ENCODE measurements at regions not wholly inside any gene's neighbourhood (a gene's known extent, or its start where the extent isn't known, plus 50 kb on each side); places are given as distances from the start of the nearest gene placed in this dataset.
"Not testable (repeated sequence)": the region's sequence is repeated elsewhere in the genome, so short reads cannot be mapped to it uniquely, and the experiment has no call there.

DNA sequence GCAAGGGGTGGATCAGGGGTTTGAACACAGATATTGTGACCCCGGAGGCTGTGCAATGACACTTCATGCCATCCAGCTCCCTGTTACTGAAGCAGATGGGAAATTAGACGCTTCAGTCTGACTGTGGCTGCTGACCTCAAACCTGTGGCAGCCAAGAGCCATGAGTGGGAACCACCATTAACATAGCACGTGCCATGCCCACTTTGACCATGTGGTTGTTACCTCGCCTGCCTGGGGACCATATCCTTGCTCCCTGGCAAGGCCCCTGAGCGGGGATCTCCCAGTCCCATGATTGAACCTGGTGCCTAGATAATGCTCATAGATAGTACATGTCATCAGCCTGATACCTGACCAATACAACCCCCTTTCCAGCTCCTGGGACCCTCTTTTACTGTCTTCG, 68.9 kb downstream of the CYP26B1 start:
- no peak for DNase-seq (ENCODE audit: low read depth, low spot score)
- no peak overlapping the region for H3K4me3 ChIP-seq (ENCODE audit: low read length)

DNA sequence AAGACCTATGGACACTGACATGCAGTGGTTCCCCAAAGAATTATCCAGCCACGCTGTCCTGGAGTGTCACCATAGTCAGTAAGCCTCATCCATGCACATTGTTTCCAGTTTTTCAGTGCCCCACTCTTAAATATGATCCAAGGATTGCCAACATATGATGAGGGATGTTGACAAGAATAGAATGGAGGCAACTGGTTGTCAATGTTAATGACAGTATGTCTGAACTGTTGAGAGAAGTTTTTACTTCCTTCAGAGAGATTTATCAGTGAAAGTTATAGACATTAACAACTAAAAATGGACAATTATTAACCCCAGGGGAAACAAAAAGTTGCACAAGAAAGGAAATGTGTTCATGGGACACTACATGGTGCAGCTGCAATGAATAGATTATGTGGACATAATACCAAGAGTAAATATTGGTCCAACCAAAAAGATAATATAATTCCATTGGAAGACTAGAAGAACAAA, 69.9 kb downstream of the CYP26B1 start:
- no peak overlapping the region for H3K4me3 ChIP-seq (ENCODE audit: low read length)
- DNase-seq (ENCODE audit: low read depth, low spot score), result no peak

DNA sequence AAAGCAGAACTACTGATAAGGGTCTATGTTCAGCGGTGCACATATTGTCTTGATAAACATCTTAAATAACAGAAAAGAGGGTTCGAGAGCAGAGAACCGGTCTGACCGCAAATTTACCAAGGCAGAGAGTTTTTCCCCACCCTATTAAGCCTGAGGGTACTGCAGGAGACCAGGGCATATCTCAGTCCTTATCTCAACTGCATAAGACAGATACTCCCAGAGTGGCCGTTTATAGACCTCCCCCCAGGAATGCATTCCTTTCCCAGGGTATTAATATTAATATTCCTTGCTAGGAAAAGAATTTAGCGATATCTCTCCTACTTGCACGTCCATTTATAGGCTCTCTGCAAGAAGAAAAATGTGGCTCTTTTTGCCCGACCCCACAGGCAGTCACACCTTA, 74.3 kb downstream of the CYP26B1 start:
- DNase-seq (ENCODE audit: low read depth, low spot score); H3K4me3 ChIP-seq (ENCODE audit: low read length): not testable (repeated sequence)

DNA sequence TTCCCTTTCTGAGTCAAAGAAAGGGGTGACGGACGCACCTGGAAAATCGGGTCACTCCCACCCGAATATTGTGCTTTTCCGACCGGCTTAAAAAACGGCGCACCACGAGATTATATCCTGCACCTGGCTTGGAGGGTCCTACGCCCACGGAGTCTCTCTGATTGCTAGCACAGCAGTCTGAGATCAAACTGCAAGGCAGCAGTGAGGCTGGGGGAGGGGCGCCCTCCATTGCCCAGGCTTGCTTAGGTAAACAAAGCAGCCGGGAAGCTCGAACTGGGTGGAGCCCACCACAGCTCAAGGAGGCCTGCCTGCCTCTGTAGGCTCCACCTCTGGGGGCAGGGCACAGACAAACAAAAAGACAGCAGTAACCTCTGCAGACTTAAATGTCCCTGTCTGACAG, 83.5 kb downstream of the CYP26B1 start:
- not testable (repeated sequence) for DNase-seq (ENCODE audit: low read depth, low spot score); H3K4me3 ChIP-seq (ENCODE audit: low read length)

DNA sequence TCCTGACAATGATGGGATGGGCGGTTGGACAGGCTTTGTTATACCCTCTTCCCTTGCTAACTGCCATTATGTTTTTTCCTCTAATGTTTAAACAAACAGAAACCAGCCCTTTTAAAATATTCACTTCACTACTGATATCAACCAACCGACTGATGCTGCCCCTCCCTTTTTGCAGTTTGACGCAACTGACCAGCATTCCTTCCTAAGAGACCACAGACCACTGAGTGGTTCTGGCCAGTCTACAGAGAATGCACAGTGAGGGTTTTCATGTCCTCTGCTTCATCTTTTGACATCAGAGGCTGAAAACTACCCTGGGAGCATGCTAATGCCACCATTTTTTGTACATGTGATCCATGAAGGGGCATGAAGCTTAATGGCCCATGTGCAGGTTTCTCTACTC, 85.3 kb downstream of the CYP26B1 start:
- DNase-seq (ENCODE audit: low read depth, low spot score), result no peak
- no peak overlapping the region for H3K4me3 ChIP-seq (ENCODE audit: low read length)

DNA sequence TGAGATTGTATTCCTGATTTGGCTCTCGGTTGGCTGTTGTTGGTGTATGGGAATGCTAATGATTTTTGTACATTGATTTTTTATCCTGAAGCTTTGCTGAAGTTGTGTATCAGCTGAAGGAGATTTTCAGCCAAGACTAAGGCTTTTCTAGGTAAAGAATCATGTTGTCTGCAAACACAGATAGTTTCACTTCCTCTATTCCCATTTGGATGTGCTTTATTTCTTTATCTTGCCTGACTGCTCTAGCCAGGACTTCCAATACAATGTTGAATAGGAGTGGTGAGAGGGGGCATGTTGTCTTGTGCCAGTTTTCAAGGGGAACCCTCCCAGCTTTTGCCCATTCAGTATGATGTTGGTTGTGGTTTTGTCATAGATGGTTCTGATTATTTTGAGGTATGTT, 90.4 kb downstream of the CYP26B1 start:
- no peak for DNase-seq (ENCODE audit: low read depth, low spot score)
- no peak overlapping the region for H3K4me3 ChIP-seq (ENCODE audit: low read length)

DNA sequence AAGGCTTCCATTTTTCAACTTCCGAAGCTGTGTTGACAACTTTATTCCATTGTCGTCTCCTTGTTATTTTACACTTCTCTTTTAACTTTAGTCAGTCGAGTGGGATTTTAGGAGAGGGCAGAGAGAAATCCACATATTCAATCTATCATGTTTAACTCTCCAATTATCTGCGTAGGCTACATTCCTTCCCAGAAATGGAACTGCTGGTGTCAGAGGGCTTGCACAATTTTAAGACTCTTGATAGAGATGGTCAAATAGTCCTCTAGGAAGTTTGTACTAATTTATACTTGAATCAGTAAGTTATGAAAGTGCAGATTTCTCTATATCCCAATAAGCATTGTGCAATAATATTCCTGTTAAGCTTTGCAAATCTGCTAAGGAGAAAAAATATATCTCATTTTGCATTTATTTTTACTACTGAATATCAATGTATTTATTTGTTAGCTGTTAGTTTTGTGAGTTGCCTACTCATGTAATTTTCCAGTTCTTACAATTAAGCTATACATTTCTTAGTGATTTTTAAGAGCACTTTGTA, 95.6 kb downstream of the CYP26B1 start:
- no peak for DNase-seq (ENCODE audit: low read depth, low spot score)
- H3K4me3 ChIP-seq (ENCODE audit: low read length), result no peak overlapping the region

DNA sequence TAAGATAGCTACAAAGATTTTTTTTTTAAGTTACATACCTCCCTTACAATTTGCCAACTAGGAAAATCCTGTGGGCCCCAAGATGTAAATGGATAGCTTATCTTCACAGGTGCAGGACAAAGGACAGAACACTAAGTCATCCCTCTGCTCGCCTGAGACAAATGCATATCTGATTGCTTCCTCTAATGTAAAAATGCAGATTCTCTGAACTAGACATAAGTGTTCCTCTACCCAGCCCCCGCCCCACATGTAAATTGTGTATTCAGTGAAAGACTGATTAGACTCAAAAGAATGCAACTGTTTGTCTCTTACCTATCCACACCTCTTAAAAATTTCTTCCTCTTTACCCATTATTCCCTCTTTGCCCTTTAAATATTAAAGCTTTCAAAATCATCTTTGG, 96.5 kb downstream of the CYP26B1 start:
- DNase-seq (ENCODE audit: low read depth, low spot score), result no peak
- no peak overlapping the region for H3K4me3 ChIP-seq (ENCODE audit: low read length)

DNA sequence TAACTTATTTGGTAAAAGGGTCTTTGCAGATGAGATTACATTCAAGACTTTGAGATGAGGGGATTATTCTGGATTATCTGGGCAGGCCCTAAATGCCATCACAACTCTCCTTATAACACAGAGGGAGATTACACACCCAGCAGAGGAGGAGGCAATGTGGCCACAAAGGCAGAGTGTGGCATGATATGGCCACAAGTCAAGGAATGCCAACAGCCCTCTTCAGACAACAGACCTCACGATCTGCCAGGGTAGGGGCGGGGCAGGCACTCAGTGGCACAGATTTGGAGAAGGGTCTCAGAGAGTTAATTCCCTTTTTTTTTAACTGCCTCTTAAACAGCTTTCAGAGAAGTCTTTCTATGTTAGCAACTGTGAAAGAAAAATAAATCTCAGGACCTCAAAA, 96.9 kb downstream of the CYP26B1 start:
- DNase-seq (ENCODE audit: low read depth, low spot score), result no peak
- no peak overlapping the region for H3K4me3 ChIP-seq (ENCODE audit: low read length)

DNA sequence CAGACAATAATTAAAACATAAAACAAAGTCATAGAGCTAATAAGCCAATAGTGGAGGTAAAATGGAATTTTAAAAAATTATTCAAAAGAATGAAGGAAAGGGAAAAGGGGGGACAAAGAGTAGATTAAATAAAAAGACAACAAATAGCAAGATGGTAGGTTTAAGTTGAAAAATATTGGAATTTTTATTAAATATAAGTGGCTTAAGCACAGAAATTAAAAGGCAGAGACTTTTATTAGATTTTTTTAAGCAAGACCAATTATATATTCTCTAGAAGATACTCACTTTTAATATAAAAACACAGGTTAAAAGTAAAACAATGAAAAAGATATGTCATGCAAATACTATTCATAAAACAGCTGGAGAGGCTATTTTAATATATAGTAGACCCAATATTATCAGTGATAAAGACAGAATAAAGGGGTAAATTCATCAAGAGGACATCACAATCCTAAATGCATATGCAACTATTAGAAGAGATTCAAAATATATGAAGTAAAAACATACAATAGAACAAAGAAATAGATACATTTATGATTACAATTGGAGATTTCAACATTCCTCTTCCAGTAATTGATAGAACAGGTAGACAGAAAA, 98.7 kb downstream of the CYP26B1 start:
- H3K4me3 ChIP-seq (ENCODE audit: low read length), result no peak overlapping the region
- DNase-seq (ENCODE audit: low read depth, low spot score), result no peak

DNA sequence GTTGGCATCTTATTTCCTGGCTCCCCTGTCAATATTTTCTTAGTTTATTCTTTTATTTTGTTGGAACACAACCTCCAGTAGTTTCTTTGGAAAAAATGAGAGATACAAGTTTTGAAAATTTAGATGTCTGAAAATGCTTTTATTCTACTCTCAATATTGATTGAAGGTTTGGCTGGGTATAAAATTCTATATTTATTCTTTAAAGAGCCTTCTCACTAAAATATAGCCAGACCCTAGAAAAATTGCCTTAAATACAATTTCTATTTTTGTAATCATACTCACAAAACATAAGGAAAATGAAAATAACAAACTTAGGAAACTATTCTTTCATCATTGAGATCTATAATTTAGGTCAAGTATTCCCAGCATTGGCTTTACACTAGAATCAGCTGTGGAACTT, 103.7 kb downstream of the CYP26B1 start:
- DNase-seq (ENCODE audit: low read depth, low spot score), result no peak
- H3K4me3 ChIP-seq (ENCODE audit: low read length), result no peak overlapping the region

DNA sequence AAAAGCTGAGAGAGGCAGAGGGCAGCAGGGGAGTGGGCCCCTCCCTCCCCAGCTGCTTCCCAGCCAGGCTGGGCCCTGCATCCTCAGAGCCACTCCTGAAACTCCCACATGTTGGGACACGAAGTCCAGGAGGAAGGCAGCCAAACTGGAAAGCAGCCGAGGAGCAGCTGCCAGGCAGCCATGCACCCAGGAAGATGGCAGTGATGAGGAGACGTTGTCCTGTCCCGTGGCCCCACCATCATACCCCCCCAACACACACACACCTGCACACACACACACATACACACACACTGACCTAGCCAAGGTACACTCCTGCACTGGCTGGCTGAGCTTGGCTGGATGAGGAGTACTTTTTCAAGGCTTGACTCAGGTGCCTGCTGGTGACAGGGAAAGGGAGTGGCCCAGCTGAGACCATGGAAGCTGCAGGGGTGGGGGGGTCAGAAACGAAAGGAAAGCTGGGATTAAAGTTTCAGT, 106.0 kb downstream of the CYP26B1 start:
- H3K4me3 ChIP-seq (ENCODE audit: low read length), result no peak overlapping the region
- DNase-seq (ENCODE audit: low read depth, low spot score), result no peak

DNA sequence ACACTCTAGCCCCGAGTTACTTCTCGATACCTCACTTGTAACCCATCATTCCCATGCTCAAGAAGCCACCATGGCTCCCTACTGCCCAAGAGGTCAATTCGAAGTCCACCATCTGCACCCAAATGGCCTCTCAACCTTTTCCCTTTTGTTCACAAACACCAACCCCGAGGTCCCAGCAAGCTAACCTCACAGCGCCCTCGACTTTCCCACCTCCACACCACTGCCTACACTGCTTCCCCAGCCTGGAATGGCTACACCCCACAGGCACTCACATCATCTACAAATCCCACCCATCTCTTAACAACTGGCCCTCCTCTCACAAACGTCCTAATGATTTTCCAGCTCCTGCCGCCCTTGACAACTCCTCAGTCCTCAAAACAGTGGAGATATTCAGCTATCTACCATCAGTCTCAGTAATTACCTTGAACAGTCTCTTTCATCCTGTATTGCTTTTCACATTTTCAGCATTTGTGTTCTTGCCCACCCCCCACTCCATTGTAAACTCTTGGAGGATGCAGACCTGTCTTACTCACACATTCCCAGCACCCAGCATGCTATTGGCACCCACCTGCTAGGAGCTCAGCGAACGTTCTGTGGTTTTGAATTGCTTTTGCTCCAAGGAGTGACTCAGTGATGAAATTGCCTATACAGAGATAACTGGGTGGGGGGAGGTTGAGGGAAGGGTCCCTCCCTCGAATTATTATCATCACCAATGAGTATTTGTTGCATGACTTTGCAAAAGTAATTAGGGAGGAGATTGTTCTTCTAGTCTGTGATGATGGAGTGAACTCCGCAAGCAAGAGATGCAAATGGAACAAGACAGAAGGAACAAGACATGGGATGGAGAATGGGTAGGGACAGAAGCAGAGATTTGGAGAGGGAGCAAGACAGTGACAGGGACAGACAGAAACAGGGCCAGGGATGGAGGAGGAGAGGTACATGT, 106.8 kb downstream of the CYP26B1 start:
- DNase-seq (ENCODE audit: low read depth, low spot score), result no peak

DNA sequence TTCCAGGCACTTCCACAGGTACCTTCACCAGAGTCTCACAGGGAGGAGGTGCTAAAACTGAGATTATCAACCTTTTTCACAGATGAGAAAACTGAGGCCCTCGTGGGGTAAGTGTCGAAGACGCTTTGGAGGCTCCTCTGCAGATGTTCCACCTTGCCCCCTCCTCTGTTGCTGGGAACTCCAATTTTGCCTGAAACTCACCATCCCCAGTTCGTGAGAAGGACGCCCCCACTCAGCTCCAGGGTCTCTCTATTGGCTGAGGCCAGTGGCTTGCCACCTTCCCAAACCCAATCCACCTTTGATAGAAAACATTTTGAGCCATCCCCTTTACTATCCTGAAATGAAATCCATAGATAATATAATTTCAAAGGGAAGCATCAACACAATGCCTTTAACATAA, 109.1 kb downstream of the CYP26B1 start:
- H3K4me3 ChIP-seq (ENCODE audit: low read length), result no peak overlapping the region
- no peak for DNase-seq (ENCODE audit: low read depth, low spot score)

More for the DNA sequence above, 106.8 kb downstream of the CYP26B1 start:
- H3K4me3 ChIP-seq (ENCODE audit: low read length), result no peak overlapping the region

DNA sequence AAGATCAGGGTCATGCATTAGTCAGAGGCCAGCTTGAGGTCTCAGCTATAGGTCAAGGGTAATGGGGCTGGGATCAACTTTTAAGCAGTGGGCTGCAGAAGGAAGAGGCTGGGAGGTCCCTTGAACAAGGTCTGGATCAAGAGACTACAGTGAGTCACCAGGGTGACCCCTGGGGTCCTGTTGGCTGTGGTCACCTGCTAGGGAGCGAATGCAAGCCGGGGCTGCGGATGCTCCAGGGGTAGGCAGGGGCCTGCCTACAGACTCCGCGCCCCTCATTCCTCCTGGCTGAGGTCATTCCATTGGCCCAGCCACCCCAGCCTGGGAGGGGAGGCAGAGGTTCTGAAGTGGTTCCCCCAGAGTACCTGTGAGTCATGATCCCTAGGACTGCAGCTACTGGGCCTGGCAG, 110.4 kb downstream of the CYP26B1 start:
- no peak overlapping the region for H3K4me3 ChIP-seq (ENCODE audit: low read length)
- no peak for DNase-seq (ENCODE audit: low read depth, low spot score)

DNA sequence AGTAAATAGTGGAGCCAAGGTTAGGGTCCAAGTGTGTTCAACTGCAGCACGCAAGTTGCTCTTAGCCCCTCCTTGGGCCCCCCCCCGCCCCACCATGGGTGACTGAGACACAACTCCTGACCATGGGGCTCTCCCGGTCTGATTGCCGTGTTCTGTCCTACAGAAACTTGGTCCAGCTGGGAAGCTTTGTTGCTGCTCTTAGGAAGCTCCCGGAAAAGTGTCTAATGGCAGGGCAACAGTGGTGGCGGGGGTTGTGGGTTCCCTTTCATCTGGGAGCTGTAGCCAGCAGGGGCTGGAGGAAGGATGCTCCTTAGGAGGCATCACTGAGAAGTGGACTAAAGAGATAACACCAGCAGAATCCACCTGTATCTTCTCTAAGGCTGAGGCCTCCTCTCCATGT, 111.1 kb downstream of the CYP26B1 start:
- no peak overlapping the region for H3K4me3 ChIP-seq (ENCODE audit: low read length)
- no peak for DNase-seq (ENCODE audit: low read depth, low spot score)

DNA sequence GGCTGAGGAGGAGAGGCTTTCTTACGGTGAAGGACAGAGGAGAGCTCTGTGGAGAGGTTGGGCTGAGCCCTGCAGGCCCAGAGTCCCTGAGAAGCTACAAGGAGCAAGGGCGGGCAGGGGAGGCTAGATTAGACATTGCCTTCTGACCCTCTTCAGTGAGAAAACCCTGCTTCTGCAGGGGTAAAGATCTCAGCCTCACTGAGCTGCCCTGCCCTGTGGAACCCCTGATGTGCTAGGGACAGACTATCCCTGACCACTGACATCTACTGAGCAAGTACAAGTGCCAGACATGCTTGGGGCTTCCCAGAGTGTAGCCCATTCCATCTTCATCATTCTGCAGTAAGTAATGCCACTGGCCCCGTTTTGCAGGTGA, 111.5 kb downstream of the CYP26B1 start:
- DNase-seq (ENCODE audit: low read depth, low spot score), result no peak
- H3K4me3 ChIP-seq (ENCODE audit: low read length), result no peak overlapping the region

DNA sequence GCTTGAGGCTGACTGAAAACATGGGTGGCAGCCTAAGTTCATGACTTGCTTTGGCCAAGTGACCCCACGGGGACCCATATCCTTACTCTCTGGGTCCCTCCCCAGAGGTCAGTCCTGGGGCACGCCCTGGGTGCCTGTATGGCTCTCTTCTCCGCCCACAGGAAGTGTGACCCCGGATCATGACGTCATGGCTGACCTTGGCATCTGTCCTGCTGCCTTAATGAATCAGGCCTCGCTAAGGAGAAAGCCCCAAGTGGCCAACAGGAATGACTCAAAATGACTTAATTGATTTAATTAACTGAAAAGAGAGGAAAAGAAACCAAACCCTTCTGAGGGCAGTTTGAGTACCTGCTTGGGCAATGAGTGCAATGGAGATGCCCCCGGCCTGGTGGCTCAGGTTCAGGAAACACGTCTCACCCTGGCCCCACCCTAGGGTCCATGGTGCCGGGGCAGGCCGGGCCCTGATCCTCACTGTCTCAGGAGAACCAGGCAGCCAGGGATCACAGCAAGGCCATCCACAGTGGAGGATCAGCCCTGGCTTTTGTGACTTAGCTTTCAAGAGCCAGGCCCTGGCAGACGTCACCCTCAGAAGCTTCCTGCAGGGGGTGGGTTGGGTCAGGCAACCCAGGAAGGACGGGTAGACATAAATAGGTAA, 112.0 kb downstream of the CYP26B1 start:
- H3K4me3 ChIP-seq (ENCODE audit: low read length), result no peak overlapping the region
- DNase-seq (ENCODE audit: low read depth, low spot score), result no peak

DNA sequence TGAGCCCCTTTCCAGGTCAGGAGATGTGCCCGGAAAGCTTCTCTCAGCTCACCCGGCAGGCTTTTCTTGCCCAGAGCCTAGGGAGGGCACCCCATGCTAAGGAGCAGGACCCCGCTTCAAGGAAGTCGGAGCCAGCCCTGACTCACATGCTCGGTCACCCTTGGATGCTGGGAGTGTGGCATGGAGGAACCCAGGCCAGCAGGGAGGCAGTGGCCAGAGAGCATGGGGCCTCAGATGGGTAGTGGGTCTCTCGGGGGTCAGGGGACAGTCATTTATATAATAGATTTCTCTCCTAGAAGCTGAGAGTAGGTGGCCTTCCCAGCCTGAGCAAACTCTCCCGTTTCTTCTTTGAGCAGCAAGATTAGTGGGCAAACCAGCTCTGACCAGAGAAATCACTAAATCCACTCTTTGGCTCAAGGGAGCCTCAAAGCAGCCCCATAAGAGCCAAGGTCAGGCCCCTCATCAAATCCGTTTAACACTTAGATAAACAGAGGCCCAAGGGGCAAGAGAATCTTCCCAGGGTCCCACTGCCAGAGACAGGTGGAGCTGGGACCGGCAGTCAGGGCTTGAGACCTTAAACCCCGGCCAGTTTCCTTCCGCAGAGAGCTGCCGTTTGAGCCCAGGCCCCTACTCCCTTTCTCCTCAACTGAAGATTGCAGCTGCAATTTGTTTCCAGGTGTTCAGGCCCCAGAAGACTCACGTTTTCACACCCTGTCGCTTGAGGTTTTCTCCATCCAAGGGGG, 113.1 kb downstream of the CYP26B1 start:
- no peak for DNase-seq (ENCODE audit: low read depth, low spot score)

More for the DNA sequence above, 113.1 kb downstream of the CYP26B1 start:
- H3K4me3 ChIP-seq (ENCODE audit: low read length), result no peak overlapping the region

Data from Jurkat, Clone E6-1 (cell line).